AG04450 (cell line): ENCODE measurements at regions not wholly inside any gene's neighbourhood (a gene's known extent, or its start where the extent isn't known, plus 50 kb on each side); places are given as distances from the start of the nearest gene placed in this dataset.

ENCODE experiments used
- CTCF ChIA-PET: fragments of 300-600, 350-600 bp; formaldehyde crosslinking; extraction: SDS; loops from one replicate; lab custom pipeline; 2022; ENCODE audit warnings: antibody characterized with exemption, inconsistent platforms; lab: Charles Lee
- POLR2A ChIA-PET: fragments of 350-600 bp; formaldehyde crosslinking; extraction: SDS; loops from one replicate; lab custom pipeline; 2021; ENCODE audit warnings: antibody characterized with exemption, inconsistent platforms; lab: Yijun Ruan, JAX
- DNase-seq: peaks from one replicate; pipeline ENCODE4 v3.0.0-alpha.2; 2011; ENCODE audit warnings: low read depth, low spot score
- H3K27ac ChIP-seq: one replicate; pipeline ENCODE4 v1.5.1; 2012; ENCODE audit warnings: low read depth, low read length, control low read depth
- H3K27me3 ChIP-seq: one replicate; pipeline ENCODE4 v1.6.0; 2012; ENCODE audit warnings: low read length; ENCODE audit not compliant: control insufficient read depth, insufficient read depth
- H3K4me3 ChIP-seq: 2 replicates; pipeline ENCODE4 v1.5.1; 2011; ENCODE audit warnings: mild to moderate bottlenecking, low read depth, low read length, control low read depth
- H3K9me3 ChIP-seq: 2 replicates; pipeline ENCODE4 v1.5.1; 2012; ENCODE audit warnings: low read length; ENCODE audit not compliant: control insufficient read depth, insufficient read depth
- CTCF ChIP-seq: IDR thresholded peaks from 2 replicates; pipeline ENCODE4 v1.5.1; 2011; ENCODE audit warnings: low read depth, low read length, control low read depth, inconsistent platforms

- Histone ChIP-seq H3K9me3 (no peaks in the 10 kb centered on the region), H3K4me3 (no peak overlapping the region), H3K27me3 (no peaks in the 10 kb centered on the region), H3K27ac (no peak overlapping the region)
- ChIA-PET CTCF (no interaction called here), POLR2A (no interaction called here)
- DNase-seq, result no peak
- TF ChIP-seq CTCF, result no peak
Measured at GRCh38 chr18:68342039-68342659, 372.8 kb downstream of the TMX3 start.

DNA sequence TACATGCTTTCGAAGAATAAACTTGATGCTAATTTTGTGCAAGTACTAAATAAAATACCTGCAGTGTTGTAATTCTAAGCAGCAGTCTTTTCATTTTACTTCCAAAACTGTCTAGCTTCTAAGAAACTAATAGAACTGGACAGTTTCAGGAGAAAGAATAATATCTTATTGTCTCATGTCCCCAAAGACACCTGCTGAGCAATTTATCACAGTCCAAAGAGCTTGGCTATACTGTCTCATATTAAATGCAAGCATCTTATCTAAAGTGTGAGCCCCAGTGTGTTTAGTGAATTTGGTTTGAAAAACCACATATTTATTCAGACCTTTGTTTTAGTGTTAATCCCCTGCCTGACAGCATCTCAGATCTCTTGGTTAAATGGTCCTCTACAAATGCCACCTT, 374.3 kb downstream of the TMX3 start:
- ChIA-PET POLR2A (no interaction called here), CTCF (no interaction called here)
- H3K27me3 ChIP-seq, result no peaks in the 10 kb centered on the region

DNA sequence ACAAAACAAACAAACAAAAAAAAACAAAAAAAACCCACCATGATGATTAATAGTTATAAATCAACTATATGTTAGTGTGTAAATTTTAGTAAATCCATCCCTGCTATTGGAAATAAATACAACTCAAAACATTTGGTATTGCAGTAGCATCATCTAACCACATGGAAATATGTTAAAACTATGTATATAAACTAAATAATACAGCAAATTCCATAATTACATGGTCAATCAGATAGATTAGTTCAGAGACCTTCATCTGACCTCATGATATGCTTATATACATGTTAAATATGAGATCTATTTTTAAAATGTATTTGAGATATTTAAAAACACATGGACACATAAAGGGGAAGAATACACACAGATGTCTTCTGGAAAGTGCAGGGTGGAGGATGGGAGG, 384.2 kb downstream of the TMX3 start:
- no peak overlapping the region for H3K27ac ChIP-seq
- H3K27me3 ChIP-seq, result no peaks in the 10 kb centered on the region
- no peak overlapping the region for H3K4me3 ChIP-seq
- no peak for DNase-seq
- ChIA-PET CTCF (interaction anchor here (0.7 kb wide), 1 partner anchor 356 kb away, joined by 3 read pairs; no protein-coding TSS in a partner anchor), POLR2A (no interaction called here)
- 0 out of 2 replicates have a peak, but pooled peaks have one; percentile 10 for TF ChIP-seq CTCF
- no peaks in the 10 kb centered on the region for H3K9me3 ChIP-seq

More for the DNA sequence above, 374.3 kb downstream of the TMX3 start:
- Histone ChIP-seq H3K9me3 (no peaks in the 10 kb centered on the region), H3K4me3 (no peak overlapping the region), H3K27ac (no peak overlapping the region)
- no peak for DNase-seq
- TF ChIP-seq CTCF, result no peak

GRCh38 chr18:68323921-68324320, 391.0 kb downstream of the TMX3 start:
- no peak overlapping the region for H3K4me3 ChIP-seq
- no peak overlapping the region for H3K27ac ChIP-seq
- DNase-seq, result no peak
- no peaks in the 10 kb centered on the region for H3K9me3 ChIP-seq
- POLR2A ChIA-PET, result no interaction called here
- CTCF ChIA-PET, result no interaction called here
- TF ChIP-seq CTCF, result no peak
- H3K27me3 ChIP-seq, result no peaks in the 10 kb centered on the region

- no peak for TF ChIP-seq CTCF
- Histone ChIP-seq H3K9me3 (no peaks in the 10 kb centered on the region), H3K27ac (no peak overlapping the region), H3K4me3 (peak overlapping the region; percentile 20; the same call in 1 of the 2 replicates), H3K27me3 (no peaks in the 10 kb centered on the region)
- no peak for DNase-seq
- CTCF ChIA-PET, result no interaction called here
- POLR2A ChIA-PET, result no interaction called here
Measured at GRCh38 chr18:68316636-68317035, 398.3 kb downstream of the TMX3 start.
